Activated gamma-delta T cell (primary cell): ENCODE measurements at regions not wholly inside any gene's neighbourhood (a gene's known extent, or its start where the extent isn't known, plus 50 kb on each side); places are given as distances from the start of the nearest gene placed in this dataset.
"Not testable (repeated sequence)": the region's sequence is repeated elsewhere in the genome, so short reads cannot be mapped to it uniquely, and the experiment has no call there.

ENCODE experiments used
- DNase-seq: peaks from one replicate; lab custom pipeline; 2025; lab: John Stamatoyannopoulos, UW

- no peak for DNase-seq
Observed at GRCh38 chr21:22164912-22165311, 1166.7 kb downstream of the NCAM2 start.

GRCh38 chr21:22174746-22175145 is 1176.5 kb downstream of the NCAM2 start:
- no peak for DNase-seq

DNA sequence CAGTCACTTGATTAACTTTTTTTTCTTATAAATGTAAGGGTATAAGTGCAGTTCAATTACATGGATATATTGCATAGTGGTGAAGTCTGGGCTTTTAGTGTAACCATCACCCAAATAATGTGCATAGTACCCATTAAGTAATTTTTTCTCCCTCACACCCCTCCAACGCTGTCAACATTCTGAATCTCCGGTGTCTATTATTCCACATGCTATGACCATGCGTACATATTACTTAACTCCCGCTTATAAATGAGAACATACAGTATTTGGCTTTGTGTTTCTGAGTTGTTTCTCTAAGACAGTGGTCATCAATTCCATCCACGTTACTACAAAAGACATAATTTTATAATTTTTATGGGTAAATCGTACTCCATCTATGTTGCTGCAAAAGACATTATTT is 1191.1 kb downstream of the NCAM2 start:
- no peak for DNase-seq

GRCh38 chr21:22191581-22191980 is 1193.4 kb downstream of the NCAM2 start:
- DNase-seq = no peak

GRCh38 chr21:22192766-22193165 is 1194.6 kb downstream of the NCAM2 start:
- DNase-seq = no peak

DNA sequence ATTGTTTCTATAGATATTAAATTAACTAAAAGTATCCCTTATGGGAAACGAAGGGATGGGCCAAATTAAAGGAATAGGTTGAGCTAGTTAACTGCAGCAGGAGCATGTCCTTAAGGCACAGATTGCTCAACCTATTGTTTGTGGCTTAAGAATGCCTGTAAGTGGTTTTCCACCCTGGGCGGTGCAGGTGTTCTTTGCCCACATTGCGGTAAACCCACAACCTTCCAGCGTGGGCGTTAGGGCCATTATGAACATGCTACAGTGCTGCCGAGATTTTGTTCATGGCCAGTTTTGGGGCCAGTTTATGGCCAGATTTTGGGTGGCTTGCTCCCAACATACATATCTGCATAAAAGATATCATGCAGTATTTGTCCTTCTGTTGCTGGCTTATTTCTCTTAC is 1196.8 kb downstream of the NCAM2 start:
- DNase-seq = not testable (repeated sequence)

- DNase-seq = no peak
Observed at GRCh38 chr21:22200378-22201092, 1202.3 kb downstream of the NCAM2 start.

- no peak for DNase-seq
Observed at GRCh38 chr21:22201126-22201525, 1202.9 kb downstream of the NCAM2 start.

GRCh38 chr21:22201669-22202068 is 1203.5 kb downstream of the NCAM2 start:
- no peak for DNase-seq

GRCh38 chr21:22209304-22209700 is 1211.1 kb downstream of the NCAM2 start:
- no peak for DNase-seq

- no peak for DNase-seq
Observed at GRCh38 chr21:22211943-22212342, 1213.7 kb downstream of the NCAM2 start.

- no peak for DNase-seq
Observed at GRCh38 chr21:22223385-22223784, 1225.2 kb downstream of the NCAM2 start.

DNA sequence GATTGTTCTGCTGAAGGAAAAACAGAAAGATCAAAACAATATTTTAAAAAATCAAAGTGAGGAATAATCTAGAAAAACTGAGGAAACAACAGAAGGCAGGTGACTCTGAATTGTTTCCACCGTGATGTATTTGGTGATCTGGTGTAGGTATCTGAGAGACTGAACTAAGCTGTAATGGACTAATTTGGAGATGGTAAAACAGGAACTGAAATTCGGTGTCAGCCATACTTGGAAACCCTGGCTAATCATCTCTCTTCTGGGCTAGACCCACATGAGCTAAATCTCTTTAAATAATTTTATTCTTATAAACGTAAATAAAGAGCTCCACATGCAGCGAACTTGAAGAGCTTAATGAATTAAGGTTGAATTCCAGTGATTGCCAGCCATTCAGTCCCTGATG is 1226.1 kb downstream of the NCAM2 start:
- no peak for DNase-seq

GRCh38 chr21:22225299-22225698 is 1227.1 kb downstream of the NCAM2 start:
- DNase-seq = no peak

- DNase-seq = no peak
Observed at GRCh38 chr21:22231013-22231412, 1232.8 kb downstream of the NCAM2 start.

- no peak for DNase-seq
Observed at GRCh38 chr21:22235866-22236590, 1237.8 kb downstream of the NCAM2 start.

DNA sequence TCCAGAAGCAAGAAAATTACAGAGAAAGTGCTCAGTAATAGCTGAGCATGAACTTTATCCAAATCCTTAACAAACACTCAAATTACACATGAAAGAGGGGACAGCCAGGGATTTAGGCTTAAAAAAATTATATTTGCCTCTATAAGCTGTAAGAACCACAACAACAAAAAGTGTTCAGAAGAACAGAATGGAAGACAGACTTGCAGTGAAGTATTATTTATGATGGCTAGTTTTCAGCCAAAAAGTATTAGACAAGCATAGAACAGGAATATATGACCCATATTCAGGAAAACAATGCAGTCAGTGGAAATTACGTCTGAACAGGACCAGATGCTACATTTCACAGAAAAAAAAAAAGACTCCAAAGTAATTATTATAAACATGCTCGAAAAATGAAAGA is 1246.3 kb downstream of the NCAM2 start:
- no peak for DNase-seq

DNA sequence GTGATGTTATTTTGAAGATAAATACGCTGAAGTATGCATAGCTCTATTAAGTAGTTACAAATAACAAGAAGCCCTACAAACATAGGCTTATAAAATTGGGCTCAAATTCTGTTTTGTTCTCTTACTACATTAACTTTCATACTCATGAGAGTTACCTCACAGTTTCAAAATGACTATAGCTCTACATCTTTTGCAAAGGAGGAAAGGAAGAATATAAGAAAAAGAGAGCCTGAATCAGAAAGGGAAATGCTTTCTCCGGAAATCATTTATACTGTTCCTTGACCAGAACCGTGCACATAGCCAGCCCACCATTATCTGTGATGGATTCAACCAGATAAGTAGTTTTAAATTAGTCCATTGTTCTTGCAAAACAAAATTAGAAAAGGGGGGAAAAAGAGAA is 1252.1 kb downstream of the NCAM2 start:
- DNase-seq = no peak

DNA sequence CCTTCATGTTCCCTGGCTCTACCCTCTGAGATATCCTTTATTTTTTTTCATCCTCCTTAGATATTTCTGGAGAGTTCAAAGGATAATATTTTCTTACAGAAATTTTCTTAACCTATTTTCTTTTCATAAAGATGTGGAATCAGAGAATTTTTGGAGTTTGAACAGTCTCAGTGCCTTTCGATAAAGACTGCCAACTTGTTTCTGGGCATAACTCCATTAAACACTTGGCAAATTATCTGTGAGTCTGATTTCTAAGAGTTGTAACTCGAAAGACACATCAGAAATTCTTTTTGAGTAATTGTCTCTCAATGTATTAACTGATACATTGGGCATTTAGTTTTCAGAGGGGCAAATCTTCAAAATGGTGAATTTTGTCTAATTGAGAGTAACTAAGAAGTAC is 1255.6 kb downstream of the NCAM2 start:
- DNase-seq = no peak

DNA sequence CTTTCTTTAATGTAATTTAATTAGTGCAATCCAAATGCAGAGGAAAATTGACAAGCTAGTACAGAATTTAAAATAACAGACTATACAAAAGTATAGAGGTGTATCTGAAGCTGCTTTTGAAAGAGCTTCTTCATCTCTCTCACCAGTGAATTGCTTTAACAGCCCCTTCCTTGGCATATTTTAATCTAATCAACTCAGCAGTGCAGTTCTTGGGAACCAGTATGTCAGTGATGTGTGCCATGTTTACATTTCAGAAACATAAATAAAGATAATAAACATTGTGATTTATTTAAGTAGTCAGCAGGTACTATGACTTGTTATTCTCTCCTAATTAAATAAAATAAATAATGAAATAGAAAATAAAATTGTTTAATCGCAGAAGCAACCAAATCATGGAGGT is 1260.6 kb downstream of the NCAM2 start:
- DNase-seq = no peak

DNA sequence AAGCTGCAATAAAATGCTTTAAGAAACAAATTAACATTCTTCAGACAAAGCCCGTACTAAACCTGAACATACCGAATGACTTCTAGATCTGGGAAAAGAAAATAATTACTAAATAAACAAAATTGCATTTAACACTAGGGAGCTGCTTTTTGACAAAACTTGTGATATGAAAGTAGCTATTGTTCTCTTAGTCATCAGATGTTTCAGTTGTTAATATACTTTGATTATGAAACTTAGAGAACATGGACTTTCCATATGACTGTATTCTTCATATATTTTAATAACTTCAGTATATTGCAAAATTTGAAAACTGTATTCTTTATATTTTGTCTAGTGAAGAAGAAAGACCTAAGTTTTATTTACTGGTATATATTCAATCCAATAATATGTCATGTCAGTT is 1262.1 kb downstream of the NCAM2 start:
- DNase-seq = no peak

GRCh38 chr21:22263890-22264289 is 1265.7 kb downstream of the NCAM2 start:
- DNase-seq = no peak

DNA sequence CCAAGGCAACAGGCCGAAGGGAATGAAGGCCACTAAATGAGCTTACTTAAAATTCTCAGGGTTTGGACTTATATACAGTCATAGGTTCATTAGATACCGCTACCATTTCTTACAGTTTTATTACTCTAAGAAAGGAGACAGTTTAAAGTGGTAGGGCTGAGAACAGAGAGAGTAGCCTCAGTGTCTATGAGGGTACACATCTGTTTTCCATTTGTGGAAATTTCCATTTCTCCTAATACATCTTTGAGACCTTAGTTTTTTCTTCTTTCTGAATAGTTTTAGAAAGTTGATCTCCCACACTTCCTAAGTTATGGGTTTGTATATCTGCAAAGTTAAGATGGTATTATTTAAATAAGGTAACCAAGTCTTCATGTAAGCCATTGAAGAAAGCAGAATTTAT is 1279.1 kb downstream of the NCAM2 start:
- no peak for DNase-seq

DNA sequence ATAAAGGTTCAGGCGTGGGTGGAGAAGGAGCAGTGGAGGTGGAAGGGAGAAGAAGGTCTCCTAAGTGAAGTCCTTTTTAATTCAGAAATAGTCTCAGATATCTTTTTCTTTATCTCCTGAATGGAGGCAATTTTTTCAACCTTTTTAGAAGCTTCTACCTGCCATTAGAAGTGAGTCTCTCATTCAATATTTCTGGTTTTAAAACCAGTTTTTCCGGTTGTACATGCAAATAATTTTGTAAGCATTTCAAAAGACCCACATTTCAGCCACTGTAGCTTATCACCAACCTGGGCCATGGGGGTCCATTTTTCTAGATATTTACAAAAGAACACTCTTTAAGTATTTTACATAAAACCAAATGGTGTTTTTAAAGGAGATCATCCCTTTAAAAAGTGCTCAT is 1280.2 kb downstream of the NCAM2 start:
- DNase-seq = no peak
